22Rv1 (cell line): ENCODE measurements at regions not wholly inside any gene's neighbourhood (a gene's known extent, or its start where the extent isn't known, plus 50 kb on each side); places are given as distances from the start of the nearest gene placed in this dataset.

Experiments
- ZFX ChIP-seq: fragments of 450-650 bp; IDR thresholded peaks from 2 replicates; pipeline ENCODE4 v1.6.1; 2017; ENCODE audit warnings: antibody characterized with exemption, borderline replicate concordance
- TF ChIP-seq, protein P1 (sequence below): fragments of 450-650 bp; IDR thresholded peaks from 2 replicates; pipeline ENCODE4 v1.5.1; 2017; ENCODE audit warnings: mild to moderate bottlenecking

- TF ChIP-seq, protein P1, sequence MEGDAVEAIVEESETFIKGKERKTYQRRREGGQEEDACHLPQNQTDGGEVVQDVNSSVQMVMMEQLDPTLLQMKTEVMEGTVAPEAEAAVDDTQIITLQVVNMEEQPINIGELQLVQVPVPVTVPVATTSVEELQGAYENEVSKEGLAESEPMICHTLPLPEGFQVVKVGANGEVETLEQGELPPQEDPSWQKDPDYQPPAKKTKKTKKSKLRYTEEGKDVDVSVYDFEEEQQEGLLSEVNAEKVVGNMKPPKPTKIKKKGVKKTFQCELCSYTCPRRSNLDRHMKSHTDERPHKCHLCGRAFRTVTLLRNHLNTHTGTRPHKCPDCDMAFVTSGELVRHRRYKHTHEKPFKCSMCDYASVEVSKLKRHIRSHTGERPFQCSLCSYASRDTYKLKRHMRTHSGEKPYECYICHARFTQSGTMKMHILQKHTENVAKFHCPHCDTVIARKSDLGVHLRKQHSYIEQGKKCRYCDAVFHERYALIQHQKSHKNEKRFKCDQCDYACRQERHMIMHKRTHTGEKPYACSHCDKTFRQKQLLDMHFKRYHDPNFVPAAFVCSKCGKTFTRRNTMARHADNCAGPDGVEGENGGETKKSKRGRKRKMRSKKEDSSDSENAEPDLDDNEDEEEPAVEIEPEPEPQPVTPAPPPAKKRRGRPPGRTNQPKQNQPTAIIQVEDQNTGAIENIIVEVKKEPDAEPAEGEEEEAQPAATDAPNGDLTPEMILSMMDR = no peak
- TF ChIP-seq ZFX = no peak
Observed at GRCh38 chr2:128503399-128504245, 185.0 kb upstream of the HS6ST1 start.
